ENCODE measurements at regions not wholly inside any gene's neighbourhood (a gene's known extent, or its start where the extent isn't known, plus 50 kb on each side); places are given as distances from the start of the nearest gene placed in this dataset.

DNA sequence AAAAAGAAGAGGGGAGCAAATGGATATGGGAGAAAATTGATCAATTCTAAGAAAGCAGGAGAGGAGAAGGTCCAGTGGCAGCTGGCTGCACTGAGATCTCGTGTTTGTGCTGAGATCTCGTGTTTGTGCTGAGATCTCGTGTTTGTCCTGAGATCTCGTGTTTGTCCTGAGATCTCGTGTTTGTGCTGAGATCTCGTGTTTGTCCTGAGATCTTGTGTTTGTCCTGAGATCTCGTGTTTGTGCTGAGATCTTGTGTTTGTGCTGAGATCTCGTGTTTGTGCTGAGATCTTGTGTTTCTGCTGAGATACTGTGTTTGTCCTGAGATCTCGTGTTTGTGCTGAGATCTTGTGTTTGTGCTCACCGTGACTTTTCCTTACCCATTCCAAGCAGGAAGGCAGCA is 254.4 kb downstream of the BCL2 start:
- Histone ChIP-seq H3K9me3 (no peaks in the 10 kb centered on the region), H3K4me1 (no peaks in the 10 kb centered on the region), H3K27me3 (no peaks in the 10 kb centered on the region), H3K27ac (no peak overlapping the region), H3K4me3 (no peak overlapping the region), H3K36me3 (no peaks in the 10 kb centered on the region)
- intact Hi-C loops (cut with DNase I): no loop called here
- DNase-seq (no peak), ATAC-seq (no peak)
- 66% methylated on average over 9 of the region's 10 CpGs for WGBS (ENCODE audit: insufficient coverage, low coverage, low lambda C conversion rate, missing lambda C conversion rate)
- TF ChIP-seq POLR2A (IDR thresholded peaks at IDR 0.05): no peak
- TF ChIP-seq CTCF (IDR thresholded peaks at IDR 0.05): no peak

GRCh38 chr18:63063171-63063570 is 256.4 kb downstream of the BCL2 start:
- no peak for ATAC-seq
- no peaks in the 10 kb centered on the region for H3K4me1 ChIP-seq
- no peak overlapping the region for H3K27ac ChIP-seq
- no peaks in the 10 kb centered on the region for H3K27me3 ChIP-seq
- TF ChIP-seq CTCF (IDR thresholded peaks at IDR 0.05) (no peak), POLR2A (IDR thresholded peaks at IDR 0.05) (no peak)
- H3K4me3 ChIP-seq: no peak overlapping the region
- DNase-seq: no peak
- no peaks in the 10 kb centered on the region for H3K9me3 ChIP-seq
- H3K36me3 ChIP-seq: no peaks in the 10 kb centered on the region
- WGBS (ENCODE audit: insufficient coverage, low coverage, low lambda C conversion rate, missing lambda C conversion rate): 62% methylated on average over 6 of the region's 10 CpGs
- intact Hi-C loops (cut with DNase I): no loop called here

- no peaks in the 10 kb centered on the region for H3K27me3 ChIP-seq
- ATAC-seq: no peak
- no peak for TF ChIP-seq CTCF (IDR thresholded peaks at IDR 0.05)
- TF ChIP-seq POLR2A (IDR thresholded peaks at IDR 0.05): no peak
- no peak overlapping the region for H3K4me3 ChIP-seq
- intact Hi-C loops (cut with DNase I): no loop called here
- DNase-seq: no peak
- no peak overlapping the region for H3K27ac ChIP-seq
- no peaks in the 10 kb centered on the region for H3K9me3 ChIP-seq
- no peaks in the 10 kb centered on the region for H3K36me3 ChIP-seq
- H3K4me1 ChIP-seq: no peaks in the 10 kb centered on the region
- WGBS (ENCODE audit: insufficient coverage, low coverage, low lambda C conversion rate, missing lambda C conversion rate): 50% methylated on average over 1 of the region's 4 CpGs
Observed at GRCh38 chr18:63062246-63062645, 257.3 kb downstream of the BCL2 start.

DNA sequence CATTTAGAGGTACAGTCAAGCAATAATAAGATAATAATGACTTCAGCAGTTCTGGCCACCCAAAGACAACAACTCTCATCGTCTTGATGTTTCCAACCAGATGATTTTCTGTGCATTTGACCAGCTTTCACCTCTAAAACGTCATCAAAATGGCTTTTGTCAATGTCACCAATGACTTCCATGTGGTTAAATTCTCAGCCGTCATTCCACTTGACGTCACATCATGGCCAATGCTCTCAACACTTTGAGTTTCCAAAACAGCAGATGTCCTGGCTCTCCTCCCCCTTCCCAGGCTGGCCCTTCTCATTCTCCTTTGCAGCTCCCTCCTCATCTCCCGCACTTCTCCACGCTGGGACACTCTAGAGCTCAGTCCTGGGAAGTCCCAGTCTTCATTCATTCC is 258.3 kb downstream of the BCL2 start:
- no peak overlapping the region for H3K27ac ChIP-seq
- WGBS (ENCODE audit: insufficient coverage, low coverage, low lambda C conversion rate, missing lambda C conversion rate): 83% methylated on average over 6 of the region's 6 CpGs
- no peaks in the 10 kb centered on the region for H3K4me1 ChIP-seq
- no peak for ATAC-seq
- H3K9me3 ChIP-seq: no peaks in the 10 kb centered on the region
- no peak for DNase-seq
- H3K27me3 ChIP-seq: no peaks in the 10 kb centered on the region
- no peak for TF ChIP-seq CTCF (IDR thresholded peaks at IDR 0.05)
- no peak for TF ChIP-seq POLR2A (IDR thresholded peaks at IDR 0.05)
- no peak overlapping the region for H3K4me3 ChIP-seq
- intact Hi-C loops (cut with DNase I): no loop called here
- H3K36me3 ChIP-seq: no peaks in the 10 kb centered on the region

- 57% methylated on average over 1 of the region's 4 CpGs for WGBS (ENCODE audit: insufficient coverage, low coverage, low lambda C conversion rate, missing lambda C conversion rate)
- TF ChIP-seq POLR2A (IDR thresholded peaks at IDR 0.05) (no peak), CTCF (IDR thresholded peaks at IDR 0.05) (no peak)
- H3K4me3 ChIP-seq: no peak overlapping the region
Observed at GRCh38 chr18:63058521-63058920, 261.0 kb downstream of the BCL2 start.

More at GRCh38 chr18:63058521-63058920, 261.0 kb downstream of the BCL2 start:
- Histone ChIP-seq H3K36me3 (no peaks in the 10 kb centered on the region), H3K27ac (no peak overlapping the region), H3K27me3 (no peaks in the 10 kb centered on the region), H3K9me3 (no peaks in the 10 kb centered on the region), H3K4me1 (no peaks in the 10 kb centered on the region)
- no peak for ATAC-seq
- no peak for DNase-seq
- intact Hi-C loops (cut with DNase I): no loop called here

Data from right lobe of liver (tissue), 6 donors.